NOMO-1 treated with DMSO at 0.1 percent for 48 hours (cell line): ENCODE measurements at regions not wholly inside any gene's neighbourhood (a gene's known extent, or its start where the extent isn't known, plus 50 kb on each side); places are given as distances from the start of the nearest gene placed in this dataset.

Experiments used
- DNase-seq: peaks from one replicate; lab custom pipeline; 2025; ENCODE audit not compliant: unreplicated experiment; lab: John Stamatoyannopoulos, UW

DNA sequence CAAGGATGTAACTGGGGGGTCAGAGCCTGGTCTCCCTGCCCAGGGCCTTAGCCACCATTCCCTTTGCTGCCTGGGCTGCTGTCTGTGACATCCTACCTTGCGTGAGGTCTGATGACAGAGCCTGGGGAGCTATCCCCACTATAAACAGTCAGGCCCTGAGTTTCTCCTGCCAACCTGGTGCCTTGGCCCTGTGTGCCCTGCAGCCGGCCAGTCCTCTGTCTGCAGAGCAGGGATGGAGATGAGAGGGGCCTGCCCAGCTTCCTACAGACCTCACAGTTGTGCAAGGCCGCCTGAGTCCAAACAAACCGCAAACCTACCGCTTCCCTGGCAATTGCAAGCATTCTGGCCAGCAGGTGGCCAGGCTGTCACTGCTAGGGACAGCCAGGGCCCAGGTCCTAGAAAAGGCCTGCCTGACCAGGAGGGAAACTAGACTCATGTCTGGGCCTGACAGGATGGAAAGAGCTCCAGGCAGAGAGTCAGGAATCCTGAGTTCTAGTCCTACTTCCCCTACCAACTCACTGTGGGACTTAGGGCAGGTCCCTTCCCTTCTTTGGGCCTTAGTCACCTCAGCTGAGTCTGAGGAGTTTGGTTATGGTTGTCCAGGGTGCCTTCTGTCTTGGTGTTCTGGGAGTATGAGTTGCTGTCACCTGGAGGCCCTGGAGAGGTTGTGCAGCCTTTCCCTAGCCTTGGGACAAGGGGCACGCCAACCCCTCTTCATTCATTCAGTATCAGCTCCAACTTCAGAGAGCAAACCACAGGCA, 86.2 kb downstream of the VEGFA start:
- DNase-seq, result peak; percentile 80

DNA sequence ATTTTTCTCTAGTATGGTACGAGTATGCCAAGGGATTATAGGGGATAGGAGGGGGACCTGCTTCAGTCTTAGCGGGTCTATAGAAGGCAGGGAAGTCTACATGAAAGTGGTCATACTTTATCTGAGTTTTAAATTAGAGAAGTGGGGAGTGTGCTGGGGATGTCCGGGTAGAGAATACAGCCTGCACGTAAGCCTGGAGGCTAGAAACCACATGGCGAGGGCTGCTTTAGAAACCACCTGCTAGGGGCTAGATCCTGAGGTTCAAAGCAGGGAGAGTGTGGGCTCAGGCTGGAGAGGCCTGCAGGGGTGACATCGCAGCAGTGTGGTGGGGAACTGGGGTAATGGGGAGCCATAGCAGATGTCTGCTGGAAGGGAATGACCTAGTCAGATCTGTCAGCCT, 85.2 kb downstream of the VEGFA start:
- DNase-seq, result peak; percentile 38

DNA sequence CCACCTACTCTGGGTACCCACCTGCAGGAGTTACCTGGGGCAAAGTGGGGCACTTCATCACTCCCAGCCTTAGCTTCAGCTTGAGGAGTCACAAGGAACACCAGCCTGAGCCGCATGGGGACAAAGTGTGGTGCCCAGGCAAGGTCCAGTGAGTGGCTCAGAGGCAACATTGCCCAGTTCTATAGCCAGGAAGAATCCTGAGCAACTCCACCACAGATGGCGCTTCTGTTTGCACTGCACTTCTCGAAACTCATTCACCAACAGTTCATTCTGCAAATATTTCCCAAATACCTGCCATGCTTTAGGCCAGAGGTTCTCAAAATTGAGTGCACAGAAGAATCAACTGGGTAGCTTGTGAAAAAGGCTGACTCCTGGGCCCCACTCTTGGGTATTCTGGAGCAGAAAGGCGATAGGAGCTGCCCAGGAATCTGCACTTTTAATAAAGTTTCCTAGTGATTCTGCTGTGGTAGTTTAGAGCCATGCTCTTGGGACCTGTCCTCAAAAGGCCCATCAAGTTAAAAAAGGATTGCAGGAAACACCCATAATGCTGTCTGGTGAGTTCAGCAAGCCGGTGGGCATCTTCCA, 83.1 kb downstream of the VEGFA start:
- DNase-seq, result no peak

DNA sequence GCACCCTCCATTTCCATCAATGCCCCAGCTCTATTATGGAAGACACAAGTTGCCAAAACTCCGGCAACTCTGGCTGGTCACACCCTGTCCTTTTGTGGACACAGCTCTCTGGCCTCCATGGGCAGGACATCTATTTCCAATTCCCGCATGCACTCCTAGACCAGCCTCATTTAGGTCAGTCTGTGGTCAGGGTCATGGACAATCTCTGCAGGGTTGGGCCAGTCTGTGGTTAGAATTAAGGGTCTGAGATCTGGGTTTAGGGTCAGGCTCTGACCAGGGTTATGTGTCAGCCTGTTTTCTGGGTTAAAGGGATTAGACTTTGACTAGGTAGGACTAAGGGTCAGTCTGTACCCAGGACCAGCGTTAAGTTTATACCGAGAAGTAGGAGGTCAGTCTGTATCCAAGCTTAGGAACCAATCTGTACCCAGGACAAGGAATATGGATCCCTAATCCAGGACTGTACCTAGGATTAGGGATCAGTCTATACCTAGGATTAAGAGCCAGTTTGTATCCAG, 82.4 kb downstream of the VEGFA start:
- DNase-seq, result no peak

DNA sequence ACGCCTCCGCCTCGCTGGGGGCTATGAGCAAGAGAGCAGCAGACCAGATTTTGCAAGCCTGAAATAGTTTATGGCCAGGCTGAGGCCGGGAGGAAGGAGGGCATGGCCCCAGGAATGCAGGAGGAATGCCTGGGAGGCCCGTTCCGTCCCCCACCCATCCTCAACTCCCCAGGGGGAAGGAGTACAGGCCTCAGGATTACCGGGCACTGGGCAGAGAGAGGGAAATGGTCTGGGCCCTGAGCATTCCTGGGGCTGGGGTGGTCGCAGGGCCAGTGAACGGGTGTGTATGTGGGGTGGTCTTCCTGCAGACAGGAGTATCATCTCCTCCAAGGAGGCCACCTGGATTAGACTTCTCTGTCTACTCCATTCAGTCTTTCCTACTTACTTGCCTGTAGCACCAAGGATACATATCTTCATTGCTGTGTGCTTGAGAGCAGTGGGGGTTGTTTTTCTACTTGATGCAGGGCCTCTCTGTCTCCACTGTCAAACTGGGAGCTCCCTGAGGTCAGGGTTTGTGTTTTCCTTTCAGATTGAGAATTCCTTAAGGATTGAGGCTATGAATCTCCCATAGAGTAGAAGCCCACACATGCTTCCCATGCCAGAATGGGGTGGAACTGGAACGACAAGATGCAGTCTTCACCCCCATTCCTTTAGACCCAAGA, 81.3 kb downstream of the VEGFA start:
- no peak for DNase-seq

DNA sequence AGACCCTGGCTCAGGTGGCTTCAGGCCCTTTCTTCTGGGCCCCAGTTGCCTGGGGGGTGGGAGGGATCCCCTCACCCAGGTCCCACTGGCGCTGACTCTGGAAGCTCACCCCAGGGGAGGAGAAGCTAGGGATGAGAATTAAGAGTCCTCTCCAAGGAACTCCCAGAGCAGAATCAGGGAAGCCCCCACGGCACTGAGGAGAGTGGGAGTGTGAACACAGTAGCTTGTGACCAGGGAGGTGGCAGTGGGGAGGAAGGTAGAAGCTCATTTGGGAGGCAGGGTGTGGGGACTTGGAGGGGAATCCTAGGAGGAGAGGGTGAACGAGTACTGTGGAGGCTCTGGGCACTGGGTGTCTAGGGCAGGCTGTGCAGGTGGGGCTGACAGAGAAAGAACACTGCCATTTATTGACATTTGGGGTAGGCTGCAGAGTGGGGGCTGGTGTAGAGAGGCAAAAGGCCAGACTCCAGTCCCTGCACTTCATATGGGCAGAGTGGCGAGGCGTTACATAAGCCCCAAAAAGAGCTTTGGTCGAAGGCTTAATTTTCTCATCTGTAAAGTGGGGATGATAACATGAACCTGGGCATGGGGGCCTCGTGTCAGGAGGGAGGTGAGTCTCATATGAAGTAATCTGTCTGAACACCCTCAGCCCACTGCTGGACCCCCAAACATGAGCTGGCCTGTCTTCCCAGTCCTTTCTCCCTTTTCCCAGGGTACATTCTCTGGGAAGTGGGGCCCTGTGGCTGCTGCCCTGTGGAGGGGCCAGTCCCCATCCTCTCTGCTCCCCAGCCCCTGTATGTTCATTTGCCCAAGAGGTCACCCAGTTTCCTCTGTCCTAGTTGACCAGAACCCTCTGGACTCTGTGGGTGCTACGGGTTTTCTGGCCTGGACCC, 80.5 kb downstream of the VEGFA start:
- no peak for DNase-seq

DNA sequence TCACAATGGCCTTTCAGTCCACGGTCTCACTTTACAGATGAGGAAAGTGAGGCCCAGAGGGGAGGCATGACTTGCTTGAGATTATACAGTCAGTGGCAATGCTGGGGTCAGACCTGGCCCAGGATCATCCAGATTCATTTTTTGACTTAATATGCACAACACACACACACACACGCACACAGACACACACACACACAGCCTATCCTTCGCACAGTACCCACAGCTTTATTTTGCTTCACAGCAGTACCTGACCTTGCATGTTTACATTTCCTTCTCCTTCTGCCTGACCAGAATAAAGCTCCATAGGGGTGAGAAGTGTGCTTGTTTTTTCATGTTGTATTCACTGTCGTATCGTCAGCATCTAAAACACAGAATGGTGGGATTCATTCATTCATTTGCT, 79.8 kb downstream of the VEGFA start:
- DNase-seq, result no peak

DNA sequence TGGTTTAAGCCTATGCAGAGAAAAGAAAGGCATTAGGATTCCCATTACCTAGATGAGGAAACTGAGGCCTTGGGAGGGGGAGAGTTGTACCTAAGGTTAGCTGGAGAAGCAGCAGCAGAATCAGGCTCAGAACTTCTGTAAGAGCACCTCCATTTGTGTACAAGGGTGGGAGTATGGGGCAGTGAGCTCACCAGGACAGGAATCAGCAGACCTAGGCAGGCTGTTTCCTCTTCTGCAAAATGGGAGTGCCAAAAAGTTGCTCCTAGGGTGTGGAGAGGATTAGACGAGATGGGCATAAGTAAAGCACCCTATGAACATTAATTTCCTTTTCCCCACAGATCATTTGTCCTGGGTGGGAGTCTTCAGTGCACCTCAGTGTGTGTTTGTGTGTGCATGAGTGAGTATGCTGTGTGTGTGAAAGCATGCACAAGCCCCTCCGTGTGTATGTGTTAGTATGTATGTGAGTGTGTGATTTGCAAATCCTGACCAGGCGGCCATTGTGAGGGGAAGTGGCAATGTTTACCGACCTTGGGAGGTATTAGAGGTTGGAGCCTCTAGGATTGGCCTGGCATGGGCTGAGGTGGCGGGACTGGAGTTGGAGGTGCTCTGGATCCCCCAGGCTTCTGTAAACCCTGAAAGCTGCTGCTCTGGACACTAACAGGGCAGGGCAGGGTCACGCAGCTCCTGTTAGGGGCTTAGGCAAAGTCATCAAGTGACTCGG, 78.8 kb downstream of the VEGFA start:
- no peak for DNase-seq

DNA sequence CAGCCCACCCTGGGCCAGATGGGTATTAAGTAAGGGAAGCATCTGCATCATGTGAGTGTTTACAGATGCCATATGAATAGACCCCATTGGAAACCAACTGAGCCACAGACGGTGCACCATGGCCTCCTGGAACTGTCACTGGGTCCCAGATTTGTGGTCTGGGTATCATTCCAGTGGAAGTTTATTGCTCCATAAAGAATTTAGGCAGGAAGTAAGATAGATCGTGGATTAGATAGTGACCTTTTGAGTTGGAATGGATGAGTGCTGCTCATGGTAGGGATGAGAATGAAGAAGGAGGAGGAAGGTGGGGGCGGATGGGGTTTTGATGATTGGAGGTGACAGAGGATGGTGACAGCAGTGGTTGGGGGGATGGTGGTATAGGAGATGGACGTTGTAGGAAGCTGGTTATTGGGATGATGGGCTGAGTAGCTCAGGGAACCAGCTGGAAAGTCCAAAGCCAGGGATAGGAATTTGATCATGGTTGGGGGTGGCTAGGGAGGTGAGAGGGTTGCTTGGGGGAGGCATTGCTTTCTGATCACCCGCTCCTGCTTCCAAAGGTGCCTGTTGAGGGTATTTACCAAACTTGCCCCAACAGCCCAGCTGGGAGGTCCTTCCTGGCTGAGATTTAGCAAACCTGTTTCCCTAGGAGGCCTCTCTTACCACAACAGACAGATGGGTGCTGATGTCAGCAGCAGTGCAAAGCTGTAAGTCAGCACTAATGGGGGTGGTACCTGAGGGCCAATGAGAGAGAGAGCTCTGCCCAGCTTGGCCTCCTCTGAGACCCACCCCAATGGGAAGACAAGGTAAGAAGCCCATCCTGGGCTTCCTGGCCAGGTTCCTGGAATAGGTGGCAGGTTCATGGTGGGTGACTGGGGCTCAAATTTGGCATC, 78.0 kb downstream of the VEGFA start:
- no peak for DNase-seq

DNA sequence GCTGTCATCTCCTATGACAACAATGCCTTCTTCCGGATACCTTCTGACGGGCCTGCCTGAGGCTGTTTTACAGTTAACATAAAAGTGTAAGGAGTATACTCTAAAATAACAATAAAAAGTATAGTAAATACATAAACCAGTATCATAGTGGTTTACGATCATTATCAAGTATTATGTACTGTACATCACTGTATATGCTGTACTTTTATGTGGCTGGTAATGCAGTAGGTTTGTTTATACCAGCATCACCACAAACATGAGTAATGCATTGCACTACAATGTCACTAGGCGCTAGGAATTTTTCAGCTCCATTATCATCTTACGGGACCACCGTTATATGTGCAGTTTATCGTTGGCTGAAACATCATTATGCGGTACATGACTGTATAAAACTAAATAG, 76.5 kb downstream of the VEGFA start:
- no peak for DNase-seq

DNA sequence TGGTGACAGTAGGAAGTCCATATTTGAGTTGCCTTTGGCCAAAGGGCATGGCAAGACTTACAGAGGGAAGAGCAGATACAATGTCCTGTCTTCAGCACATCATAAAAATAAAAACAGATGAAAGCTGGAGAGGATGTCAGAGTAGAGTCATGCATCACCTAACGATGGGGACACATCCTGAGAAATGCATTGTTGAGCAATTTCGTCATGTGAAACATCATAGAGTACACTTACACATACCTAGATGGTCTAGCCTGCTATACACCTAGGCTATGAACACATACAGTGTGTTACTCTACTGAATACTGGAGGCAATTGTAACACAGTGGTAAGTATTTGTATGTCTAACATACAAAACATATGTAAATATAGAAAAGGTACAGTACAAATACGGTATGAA, 75.6 kb downstream of the VEGFA start:
- DNase-seq, result no peak

DNA sequence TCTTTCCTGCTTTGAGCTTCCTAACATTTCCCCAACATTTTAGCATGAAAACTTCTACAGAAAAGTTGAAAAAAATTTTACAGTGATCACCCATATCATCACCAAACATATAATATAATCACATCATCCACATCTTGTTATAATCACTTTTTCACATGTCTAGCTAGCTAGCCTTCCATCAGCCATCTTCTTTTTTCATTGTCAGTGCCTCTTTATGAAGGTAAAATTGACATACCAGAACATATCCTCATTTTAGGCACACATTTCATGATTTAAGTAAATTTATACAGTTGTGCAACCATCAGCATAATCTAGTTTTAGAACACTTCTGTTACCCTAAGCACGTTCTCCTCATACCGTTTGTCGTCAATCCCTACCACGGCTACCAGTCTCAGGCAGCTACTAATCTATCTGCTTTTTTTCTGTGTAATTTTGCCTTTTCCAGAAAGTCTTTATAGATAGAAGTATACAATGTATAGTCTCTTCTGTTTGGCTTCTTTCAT, 73.7 kb downstream of the VEGFA start:
- no peak for DNase-seq

DNA sequence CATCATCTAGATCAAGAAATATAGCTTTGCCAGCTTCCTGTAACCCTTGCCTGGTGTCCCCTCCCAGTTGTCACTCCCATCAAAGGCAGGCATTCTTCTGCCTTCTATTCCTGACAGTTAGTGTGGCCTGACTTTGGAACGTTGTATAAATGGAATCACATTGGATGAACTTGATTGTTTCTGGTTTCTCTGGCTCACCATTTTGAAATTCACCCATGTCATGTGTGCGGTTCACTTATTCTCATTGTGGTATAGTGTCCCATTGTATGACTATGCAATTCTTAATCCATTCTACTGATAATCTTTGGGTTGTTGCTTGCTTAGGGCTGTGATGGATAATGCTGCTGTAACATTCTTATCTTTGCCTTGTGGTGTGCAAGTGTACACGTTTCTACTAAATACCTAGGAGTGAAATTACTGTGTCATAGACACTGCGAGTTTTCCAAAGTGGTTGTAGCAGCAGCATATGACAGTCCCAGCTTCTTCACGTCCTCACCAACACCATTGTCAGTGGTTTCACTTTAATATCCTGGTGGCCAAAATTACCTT, 73.2 kb downstream of the VEGFA start:
- DNase-seq, result no peak

DNA sequence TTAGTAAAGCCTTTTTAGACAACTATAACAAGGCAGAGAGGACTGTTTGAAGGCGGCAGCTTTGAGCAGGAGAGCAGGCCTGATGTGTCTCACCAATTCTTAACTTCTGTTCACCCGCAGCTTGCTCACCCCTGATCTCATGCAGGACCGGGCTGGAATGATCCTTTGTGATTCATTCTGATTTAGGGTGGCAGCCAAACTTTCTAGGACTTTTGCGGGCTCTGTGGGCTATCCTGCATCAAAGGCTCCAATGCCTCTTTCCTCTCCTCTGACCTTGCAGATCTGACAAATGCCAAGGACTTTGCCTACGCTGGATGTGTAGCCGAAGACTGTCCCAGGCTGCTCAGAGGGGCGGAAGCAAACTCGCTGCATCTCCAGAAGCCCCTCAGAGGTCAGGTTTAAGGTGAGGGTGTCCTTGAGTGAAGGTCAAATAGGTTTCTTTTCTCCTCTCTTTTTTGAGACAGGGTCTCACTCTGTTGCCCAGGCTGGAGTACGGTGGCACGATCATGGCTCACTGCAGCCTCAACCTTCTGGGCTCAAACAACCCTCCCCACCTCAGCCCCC, 72.3 kb downstream of the VEGFA start:
- DNase-seq, result no peak

DNA sequence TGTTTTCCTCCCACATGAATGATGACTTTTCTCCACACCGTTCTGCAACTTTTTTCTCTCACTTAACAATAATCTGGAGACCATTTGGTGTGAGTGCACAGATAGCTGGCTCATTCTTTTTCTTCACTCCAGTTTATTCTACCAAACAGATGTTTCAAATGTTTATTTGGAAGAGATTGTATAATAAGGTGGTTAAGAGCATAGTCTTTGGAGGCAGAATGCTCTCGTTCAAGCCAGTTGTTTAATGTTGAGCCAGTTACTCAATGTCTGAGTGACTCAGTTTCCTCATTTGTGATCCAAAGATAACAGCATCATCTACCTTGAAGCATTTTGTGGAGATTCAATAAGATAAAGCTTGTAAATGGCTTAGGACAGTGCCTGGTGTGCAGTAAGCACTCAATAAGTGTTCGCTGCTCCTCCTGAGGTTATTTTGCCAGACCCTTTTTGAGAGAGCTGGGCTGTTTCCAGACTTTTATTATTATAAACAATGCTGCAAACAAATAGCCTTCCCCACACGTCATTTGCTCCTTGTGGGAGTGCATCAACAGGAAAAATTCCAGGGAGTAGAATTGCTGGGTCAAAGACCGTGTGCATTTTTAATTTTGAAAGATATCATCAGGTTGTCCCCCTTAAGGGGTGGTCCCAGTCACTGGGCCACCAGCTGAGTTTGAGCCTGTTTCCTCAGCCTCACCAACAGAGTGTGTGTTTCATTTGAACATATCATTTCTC, 70.6 kb downstream of the VEGFA start:
- DNase-seq, result no peak

DNA sequence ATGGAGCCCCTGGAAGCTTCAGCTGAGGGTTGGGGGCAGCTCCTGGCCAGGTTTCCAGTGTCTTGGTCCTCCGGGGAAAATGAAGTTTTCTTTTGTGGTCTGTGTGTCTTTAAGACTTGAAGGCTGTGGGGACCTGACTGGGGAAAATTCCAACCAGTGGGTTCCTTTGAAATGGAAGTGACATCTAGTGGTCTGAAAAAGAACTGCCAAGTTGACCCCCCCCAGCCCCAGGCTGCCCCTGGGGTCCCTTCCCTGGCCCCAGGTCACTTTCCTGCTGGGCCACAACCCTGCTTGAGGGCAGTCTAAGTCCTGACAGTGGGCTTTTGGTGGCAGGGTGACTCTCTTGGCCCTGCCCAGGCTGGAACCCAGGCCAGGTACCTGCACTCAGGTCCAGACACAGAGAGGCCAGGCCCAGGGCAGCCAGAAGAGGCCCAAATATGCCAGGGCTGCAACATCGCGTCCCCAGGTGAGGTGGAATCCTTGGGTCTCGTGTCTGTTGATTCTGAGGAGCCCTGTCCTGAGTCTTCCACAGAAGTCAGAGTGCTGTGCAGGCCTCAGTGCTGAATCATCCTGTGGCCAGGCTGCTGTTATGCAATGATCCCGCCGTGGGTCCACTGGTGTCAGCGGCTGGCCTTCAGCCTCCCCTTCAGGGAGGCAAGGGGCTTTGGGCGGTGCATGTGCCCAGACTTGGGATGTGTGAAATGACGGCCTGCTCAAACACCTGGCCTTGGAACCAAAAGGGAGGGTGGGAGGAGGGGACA, 68.4 kb downstream of the VEGFA start:
- DNase-seq, result peak; percentile 43

DNA sequence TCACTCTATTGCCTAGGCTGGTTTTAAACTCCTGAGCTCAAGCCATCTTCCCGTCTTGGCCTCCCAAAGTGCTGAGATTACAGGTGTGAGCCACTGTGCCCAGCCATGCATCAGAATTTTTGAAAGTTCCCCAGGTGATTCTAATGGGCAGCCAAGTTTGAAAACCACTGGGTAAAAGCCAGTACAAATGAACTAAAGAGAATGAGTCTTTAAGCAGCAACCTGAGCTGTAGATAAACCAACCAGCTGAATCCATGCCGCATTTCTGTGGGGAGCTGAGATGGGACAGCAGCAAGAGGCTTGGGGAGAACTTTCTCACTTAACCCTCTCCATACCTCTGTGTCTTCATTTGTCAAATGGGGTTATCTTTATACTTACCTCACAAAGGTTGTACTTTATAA, 67.5 kb downstream of the VEGFA start:
- no peak for DNase-seq
